Esophagus squamous epithelium (tissue), 5 donors: ENCODE measurements at regions not wholly inside any gene's neighbourhood (a gene's known extent, or its start where the extent isn't known, plus 50 kb on each side); places are given as distances from the start of the nearest gene placed in this dataset.
"Not testable (repeated sequence)": the region's sequence is repeated elsewhere in the genome, so short reads cannot be mapped to it uniquely, and the experiment has no call there.

Source experiments
- DNase-seq: peaks from one replicate; lab custom pipeline; 2025; lab: John Stamatoyannopoulos, UW
- H3K27ac ChIP-seq, 4 donors: fragments of 200-600 bp; sonication (generic); one replicate each; pipeline ENCODE4 v1.5.1; 2016 to 2019; ENCODE audit warnings: mild to moderate bottlenecking in 1 of 4
- H3K27me3 ChIP-seq, 4 donors: fragments of 200-600 bp; sonication (generic); 1 replicate in 3 of 4; 2 replicates in 1 of 4; pipeline versions ENCODE4 v1.5.1 to v1.6.0; 2017 to 2021; ENCODE audit warnings: antibody characterized with exemption in 1 of 4
- H3K36me3 ChIP-seq, 3 donors: fragments of 200-600 bp; sonication (generic); one replicate each; pipeline ENCODE4 v1.5.1; 2016 to 2019
- H3K4me1 ChIP-seq, 3 donors: fragments of 200-600 bp; sonication (generic); one replicate each; pipeline ENCODE4 v1.5.1; 2017 to 2019
- H3K4me3 ChIP-seq, 4 donors: fragments of 200-600 bp; sonication (generic); 1 replicate in 3 of 4; 2 replicates in 1 of 4; pipeline ENCODE4 v1.5.1; 2016 to 2019; ENCODE audit warnings: mild to moderate bottlenecking in 2 of 4, moderate library complexity in 1 of 4
- H3K9me3 ChIP-seq, 3 donors: fragments of 200-600 bp; sonication (generic); one replicate each; pipeline ENCODE4 v1.5.1; 2016 to 2019
- CTCF ChIP-seq, 6 experiments: fragments of 450-650 bp in 4 of 6; fragments of 200-600 bp in 2 of 6; sonication (generic) in 2 of 6; IDR thresholded peaks; one replicate each; pipeline ENCODE4 v1.5.1; 2016 to 2019; ENCODE audit warnings: antibody characterized with exemption in 6 of 6, mild to moderate bottlenecking in 4 of 6, moderate library complexity in 4 of 6
- POLR2A ChIP-seq, 4 donors: fragments of 450-650 bp; IDR thresholded peaks; one replicate each; pipeline ENCODE4 v1.6.1; 2017; ENCODE audit warnings: antibody characterized with exemption in 4 of 4, mild to moderate bottlenecking in 4 of 4, moderate library complexity in 3 of 4
- whole genome bisulfite sequencing, 2 donors: methylation state at CpG; one replicate each; pipeline ENCODE4 v1.1.5; 2018; 5-methylcytosine and 5-hydroxymethylcytosine counted together
- intact Hi-C: fragments of 100-400 bp; cut with DNase I; formaldehyde crosslinking; loops from one replicate; pipeline ENCODE4 v1.15.0; 2022
- donor health status: DM: yes; HTN: yes; CAD: no.

- H3K9me3 ChIP-seq = peaks cover 0 to 16% (median 0%) of the 10 kb centered on the region in 3 donors
- no peak for DNase-seq
- TF ChIP-seq CTCF (IDR thresholded peaks at IDR 0.05) (no peak), POLR2A (IDR thresholded peaks at IDR 0.05) (no peak)
- 75 to 80% methylated on average over 2 of the region's 2 CpGs for WGBS, 2 donors
- no peaks in the 10 kb centered on the region for H3K27me3 ChIP-seq
- H3K36me3 ChIP-seq = no peaks in the 10 kb centered on the region
- H3K4me1 ChIP-seq = no peaks in the 10 kb centered on the region
- no peak overlapping the region for H3K4me3 ChIP-seq
- intact Hi-C loops = no loop called here
- no peak overlapping the region for H3K27ac ChIP-seq
Measured at GRCh38 chr1:100799548-100799947, 80.0 kb downstream of the VCAM1 start.

- Histone ChIP-seq H3K4me1 (no peaks in the 10 kb centered on the region), H3K27me3 (no peaks in the 10 kb centered on the region), H3K36me3 (no peaks in the 10 kb centered on the region), H3K9me3 (peaks cover 0 to 16% (median 0%) of the 10 kb centered on the region in 3 donors), H3K4me3 (no peak overlapping the region), H3K27ac (no peak overlapping the region)
- intact Hi-C loops = no loop called here
- TF ChIP-seq CTCF (IDR thresholded peaks at IDR 0.05) (no peak), POLR2A (IDR thresholded peaks at IDR 0.05) (no peak)
- WGBS, 2 donors = 71 to 83% methylated on average over 1 of the region's 1 CpG
- no peak for DNase-seq
Measured at GRCh38 chr1:100799954-100800612, 80.5 kb downstream of the VCAM1 start.

GRCh38 chr1:100801256-100801655 is 81.7 kb downstream of the VCAM1 start:
- H3K27me3 ChIP-seq, H3K4me1 ChIP-seq, DNase-seq, H3K4me3 ChIP-seq, H3K27ac ChIP-seq, H3K36me3 ChIP-seq, intact Hi-C loops: not testable (repeated sequence)
- WGBS, 2 donors = 82 to 86% methylated on average over 4 of the region's 4 CpGs
- peaks cover 0 to 16% (median 0%) of the 10 kb centered on the region in 3 donors for H3K9me3 ChIP-seq

- DNase-seq, H3K27ac ChIP-seq, H3K4me3 ChIP-seq, H3K36me3 ChIP-seq, intact Hi-C loops, H3K4me1 ChIP-seq: not testable (repeated sequence)
- Histone ChIP-seq H3K9me3 (peaks cover 0 to 16% (median 0%) of the 10 kb centered on the region in 3 donors), H3K27me3 (peaks cover 0 to 25% (median 0%) of the 10 kb centered on the region in 4 donors)
- WGBS, 2 donors = 57 to 66% methylated on average over 4 of the region's 4 CpGs
Measured at GRCh38 chr1:100803280-100803679, 83.7 kb downstream of the VCAM1 start.

GRCh38 chr1:100806601-100807000 is 87.1 kb downstream of the VCAM1 start:
- WGBS, 2 donors = 38 to 42% methylated on average over 2 of the region's 2 CpGs
- Histone ChIP-seq H3K36me3 (no peaks in the 10 kb centered on the region), H3K4me3 (no peak overlapping the region), H3K27ac (no peak overlapping the region), H3K4me1 (peaks cover 0 to 7% (median 0%) of the 10 kb centered on the region in 3 donors), H3K27me3 (peaks cover 0 to 52% (median 0%) of the 10 kb centered on the region in 4 donors), H3K9me3 (peaks cover 0 to under 1% (median 0%) of the 10 kb centered on the region in 3 donors)
- intact Hi-C loops = no loop called here
- DNase-seq = no peak
- TF ChIP-seq CTCF (IDR thresholded peaks at IDR 0.05) = no peak
- no peak for TF ChIP-seq POLR2A (IDR thresholded peaks at IDR 0.05)

GRCh38 chr1:100810360-100810759 is 84.3 kb downstream of the EXTL2 start:
- 21 to 48% methylated on average over 4 of the region's 4 CpGs for WGBS, 2 donors
- H3K36me3 ChIP-seq = no peaks in the 10 kb centered on the region
- H3K27me3 ChIP-seq = peaks cover 0 to 69% (median 0%) of the 10 kb centered on the region in 4 donors
- intact Hi-C loops = no loop called here
- H3K4me3 ChIP-seq = no peak overlapping the region
- H3K4me1 ChIP-seq = peaks cover 0 to 7% (median 0%) of the 10 kb centered on the region in 3 donors
- no peak for DNase-seq
- no peaks in the 10 kb centered on the region for H3K9me3 ChIP-seq
- H3K27ac ChIP-seq = no peak overlapping the region
- TF ChIP-seq POLR2A (IDR thresholded peaks at IDR 0.05) (no peak), CTCF (IDR thresholded peaks at IDR 0.05) (no peak)
